HepG2 (cell line): ENCODE measurements at regions not wholly inside any gene's neighbourhood (a gene's known extent, or its start where the extent isn't known, plus 50 kb on each side); places are given as distances from the start of the nearest gene placed in this dataset.

Experiments used
- ATAC-seq: fragments of 200-7000 bp; cut with Tn5 transposase; 3 replicates; pipeline ENCODE4 v1.9.1; 2020; ENCODE audit warnings: mild to moderate bottlenecking, moderate library complexity
- BruUV-seq: library from RNA; stranded (reverse); fragments of 400-500 nt; replicated peaks from 2 replicates; lab custom pipeline; 2021; lab: Mats Ljungman, UMichigan
- CTCF ChIA-PET: fragments of 300-600 bp; formaldehyde crosslinking; extraction: SDS; loops from one replicate; lab custom pipeline; 2021; ENCODE audit warnings: low total read pairs, inconsistent platforms, low intra/inter-chr PET ratio; lab: Yijun Ruan, JAX
- POLR2A ChIA-PET: fragments of 350-600 bp; sonication (Branson Sonifier 250); formaldehyde crosslinking; loops from one replicate; lab custom pipeline; 2020; ENCODE audit warnings: antibody characterized with exemption, inconsistent platforms; lab: Yijun Ruan, JAX
- DNase-seq: peaks from one replicate; pipeline ENCODE4 v3.0.0-alpha.2; 2015; ENCODE audit warnings: low spot score
- FAIRE-seq: peaks from 3 replicates; lab custom pipeline; 2011; peaks lifted over from hg19 to GRCh38; lab: Jason Lieb, UNC
- H2AFZ ChIP-seq: one replicate; pipeline ENCODE4 v1.6.1; 2011; ENCODE audit warnings: low read length, inconsistent platforms
- H3K27ac ChIP-seq: fragments of 300-600 bp; 3 replicates; pipeline ENCODE4 v1.8.0; 2011; ENCODE audit warnings: mixed run types, mild to moderate bottlenecking, mixed read lengths, low read length, inconsistent platforms; ENCODE audit not compliant: insufficient read depth; ENCODE audit errors: extremely low read length
- H3K27me3 ChIP-seq, 2 experiments: fragments of 200-600 bp in 1 of 2; 2 replicates in 1 of 2; 3 replicates in 1 of 2; pipeline versions ENCODE4 v1.6.0 to v1.8.0; 2011; ENCODE audit warnings: low read length in 2 of 2, mild to moderate bottlenecking in 2 of 2, moderate library complexity in 2 of 2, inconsistent platforms in 1 of 2; ENCODE audit not compliant: insufficient read depth in 2 of 2, control insufficient read depth in 1 of 2
- H3K36me3 ChIP-seq, 2 experiments: fragments of 200-600 bp in 1 of 2; replicated peaks in 1 of 2; 2 replicates in 1 of 2; 3 replicates in 1 of 2; pipeline versions ENCODE4 v1.5.1 to v1.8.0; 2011; ENCODE audit warnings: low read length in 2 of 2, inconsistent platforms in 1 of 2; ENCODE audit not compliant: insufficient read depth in 2 of 2, control insufficient read depth in 1 of 2
- H3K4me1 ChIP-seq: 2 replicates; pipeline ENCODE4 v1.5.1; 2012; ENCODE audit warnings: low read length, inconsistent platforms; ENCODE audit not compliant: insufficient read depth
- H3K4me2 ChIP-seq: 2 replicates; pipeline ENCODE4 v1.6.0; 2011; ENCODE audit warnings: low read depth, low read length, inconsistent platforms
- H3K4me3 ChIP-seq, 3 experiments: fragments of 200-600 bp in 1 of 3; sonication (generic), shearing (Covaris generic) in 1 of 3; replicated peaks in 1 of 3; 2 replicates each; pipeline ENCODE4 v1.5.1; 2011 to 2016; ENCODE audit warnings: low read length in 3 of 3, inconsistent platforms in 2 of 3, low read depth in 2 of 3, mild to moderate bottlenecking in 2 of 3, control low read depth in 1 of 3, mixed read lengths in 1 of 3; ENCODE audit not compliant: insufficient read depth in 1 of 3
- H3K79me2 ChIP-seq: one replicate; pipeline ENCODE4 v1.6.1; 2011; ENCODE audit warnings: low read length, inconsistent platforms; ENCODE audit not compliant: insufficient read depth
- H3K9ac ChIP-seq: 2 replicates; pipeline ENCODE4 v1.6.0; 2011; ENCODE audit warnings: mild to moderate bottlenecking, low read depth, low read length, inconsistent platforms; ENCODE audit not compliant: insufficient read depth
- H3K9me3 ChIP-seq: 2 replicates; pipeline ENCODE4 v1.5.1; 2012; ENCODE audit warnings: mild to moderate bottlenecking, low read length
- H4K20me1 ChIP-seq: 2 replicates; pipeline ENCODE4 v1.6.0; 2011; ENCODE audit warnings: inconsistent platforms, mild to moderate bottlenecking, low read length, moderate library complexity; ENCODE audit not compliant: insufficient read depth
- ATF7 ChIP-seq, 2 experiments: fragments of 450-650 bp in 1 of 2; sonication (generic) in 1 of 2; formaldehyde crosslinking in 1 of 2; IDR thresholded peaks; 2 replicates each; pipeline versions ENCODE4 v1.4.0 to v1.6.1; 2016 to 2020; ENCODE audit warnings: antibody characterized with exemption in 1 of 2, mild to moderate bottlenecking in 1 of 2, missing genetic modification reagents in 1 of 2
- ZNF274 ChIP-seq: sonication (generic); formaldehyde crosslinking; IDR thresholded peaks from 2 replicates; pipeline ENCODE4 v1.5.1; 2020; ENCODE audit warnings: mild to moderate bottlenecking, missing genetic modification reagents
- WGBS: methylation state at CpG from one replicate; pipeline ENCODE4 v1.1.6; 2017; ENCODE audit warnings: low lambda C conversion rate; 5-methylcytosine and 5-hydroxymethylcytosine counted together
- in situ Hi-C: cut with HindIII; loops from 2 replicates; pipeline ENCODE4 v1.10.0; 2017; ENCODE audit warnings: low pct_unique_long_range_greater_than_20kb; ENCODE audit not compliant: extremely low pct_ligation_motif_present
- intact Hi-C: fragments of 100-400 bp; cut with micrococcal nuclease; formaldehyde crosslinking; loops from one replicate; pipeline ENCODE4 v1.10.0; 2022; ENCODE audit not compliant: unreplicated experiment
- TF ChIP-seq, protein P1 (sequence below): fragments of 450-650 bp; IDR thresholded peaks from 2 replicates; pipeline ENCODE4 v1.6.1; 2017
- TF ChIP-seq, protein P2 (sequence below): sonication (generic); formaldehyde crosslinking; IDR thresholded peaks from 2 replicates; pipeline ENCODE4 v1.4.0; 2020; ENCODE audit warnings: missing genetic modification reagents

DNA sequence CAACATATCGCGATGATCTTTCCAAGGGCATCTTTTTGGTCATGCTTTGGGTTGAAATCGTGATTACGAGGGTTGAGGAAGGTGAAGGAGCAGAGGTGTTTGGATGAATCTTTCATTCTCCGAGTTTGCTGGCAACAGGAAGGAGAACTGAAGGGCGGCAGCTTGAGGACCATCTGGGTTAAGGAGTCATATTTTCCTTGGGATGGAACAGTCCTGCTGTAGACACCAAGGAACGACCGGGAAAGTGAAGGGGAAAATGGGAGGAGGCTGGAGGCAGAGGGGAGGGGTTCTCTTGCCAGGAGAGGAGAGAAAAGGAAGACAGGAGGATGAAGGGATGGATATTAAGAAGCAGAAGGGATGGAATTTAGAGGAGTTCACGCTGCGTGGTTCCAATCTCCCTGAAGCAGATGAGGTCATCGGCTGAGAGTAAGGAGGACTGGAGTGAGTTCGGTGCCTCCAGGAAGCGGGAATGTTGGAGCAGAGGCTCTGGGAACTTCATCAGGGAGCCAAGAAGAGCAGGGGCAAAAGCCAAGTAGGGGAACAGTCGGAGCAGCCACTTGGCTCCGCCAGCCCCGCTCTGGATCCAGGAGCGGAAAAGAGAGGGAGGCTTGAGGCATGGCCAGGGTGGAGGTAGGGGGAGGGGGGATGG lies 116.6 kb upstream of the GALNT17 start:
- H3K9me3 ChIP-seq, result no peaks in the 10 kb centered on the region
- H2AFZ ChIP-seq, result no peak overlapping the region
- ATAC-seq (no peak), FAIRE-seq (no peak), DNase-seq (no peak)
- peak; percentile 65 for TF ChIP-seq ATF7 (IDR thresholded peaks at IDR 0.05)
- no peak for TF ChIP-seq ATF7 (CRISPR knock-in tag; IDR thresholded peaks at IDR 0.05)
- TF ChIP-seq, protein P1, sequence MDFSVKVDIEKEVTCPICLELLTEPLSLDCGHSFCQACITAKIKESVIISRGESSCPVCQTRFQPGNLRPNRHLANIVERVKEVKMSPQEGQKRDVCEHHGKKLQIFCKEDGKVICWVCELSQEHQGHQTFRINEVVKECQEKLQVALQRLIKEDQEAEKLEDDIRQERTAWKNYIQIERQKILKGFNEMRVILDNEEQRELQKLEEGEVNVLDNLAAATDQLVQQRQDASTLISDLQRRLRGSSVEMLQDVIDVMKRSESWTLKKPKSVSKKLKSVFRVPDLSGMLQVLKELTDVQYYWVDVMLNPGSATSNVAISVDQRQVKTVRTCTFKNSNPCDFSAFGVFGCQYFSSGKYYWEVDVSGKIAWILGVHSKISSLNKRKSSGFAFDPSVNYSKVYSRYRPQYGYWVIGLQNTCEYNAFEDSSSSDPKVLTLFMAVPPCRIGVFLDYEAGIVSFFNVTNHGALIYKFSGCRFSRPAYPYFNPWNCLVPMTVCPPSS, result no peak
- no peak overlapping the region for H3K9ac ChIP-seq
- H3K4me1 ChIP-seq, result no peaks in the 10 kb centered on the region
- H4K20me1 ChIP-seq, result no peaks in the 10 kb centered on the region
- ChIA-PET POLR2A (no interaction called here), CTCF (no interaction called here)
- no peak overlapping the region for H3K4me3 ChIP-seq
- H3K27ac ChIP-seq, result no peak overlapping the region
- in situ Hi-C loops, result no loop called here
- H3K4me2 ChIP-seq, result no peak overlapping the region
- H3K27me3 ChIP-seq, result no peaks in the 10 kb centered on the region
- H3K36me3 ChIP-seq, result no peaks in the 10 kb centered on the region
- H3K79me2 ChIP-seq, result no peaks in the 10 kb centered on the region
- intact Hi-C loops, result no loop called here
- 38% methylated on average over 17 of the region's 17 CpGs for WGBS
- no TSS peak for BruUV-seq

DNA sequence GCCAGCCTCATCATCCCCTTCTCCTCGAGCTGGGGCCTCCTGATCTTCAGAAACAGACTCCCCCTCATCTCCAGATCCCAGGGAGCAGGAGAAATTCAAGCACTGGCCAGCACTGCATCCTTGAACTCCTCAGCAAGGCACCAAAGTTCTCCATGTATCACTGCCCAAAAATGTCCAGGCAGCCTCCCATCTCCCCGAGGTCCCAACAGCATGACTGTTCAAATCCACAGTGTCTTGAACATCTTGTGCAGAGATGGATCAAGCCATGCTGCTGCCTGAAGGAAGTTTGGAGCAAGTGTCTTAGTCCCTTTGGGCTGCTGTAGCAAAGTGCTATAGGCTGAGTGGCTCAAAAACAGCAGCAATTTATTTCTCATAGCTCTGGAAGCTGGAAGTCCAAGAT lies 115.5 kb upstream of the GALNT17 start:
- intact Hi-C loops (no loop called here), in situ Hi-C loops (no loop called here)
- Histone ChIP-seq H3K4me3 (no peak overlapping the region), H3K27me3 (no peaks in the 10 kb centered on the region), H3K9me3 (no peaks in the 10 kb centered on the region), H3K36me3 (no peaks in the 10 kb centered on the region), H3K27ac (no peak overlapping the region), H2AFZ (no peak overlapping the region), H3K9ac (no peak overlapping the region), H3K79me2 (no peaks in the 10 kb centered on the region), H3K4me1 (no peaks in the 10 kb centered on the region), H4K20me1 (no peaks in the 10 kb centered on the region), H3K4me2 (no peak overlapping the region)
- WGBS, result 0% methylated on average over 1 of the region's 2 CpGs
- ChIA-PET CTCF (no interaction called here), POLR2A (no interaction called here)
- DNase-seq, result no peak
- TF ChIP-seq, protein P2, sequence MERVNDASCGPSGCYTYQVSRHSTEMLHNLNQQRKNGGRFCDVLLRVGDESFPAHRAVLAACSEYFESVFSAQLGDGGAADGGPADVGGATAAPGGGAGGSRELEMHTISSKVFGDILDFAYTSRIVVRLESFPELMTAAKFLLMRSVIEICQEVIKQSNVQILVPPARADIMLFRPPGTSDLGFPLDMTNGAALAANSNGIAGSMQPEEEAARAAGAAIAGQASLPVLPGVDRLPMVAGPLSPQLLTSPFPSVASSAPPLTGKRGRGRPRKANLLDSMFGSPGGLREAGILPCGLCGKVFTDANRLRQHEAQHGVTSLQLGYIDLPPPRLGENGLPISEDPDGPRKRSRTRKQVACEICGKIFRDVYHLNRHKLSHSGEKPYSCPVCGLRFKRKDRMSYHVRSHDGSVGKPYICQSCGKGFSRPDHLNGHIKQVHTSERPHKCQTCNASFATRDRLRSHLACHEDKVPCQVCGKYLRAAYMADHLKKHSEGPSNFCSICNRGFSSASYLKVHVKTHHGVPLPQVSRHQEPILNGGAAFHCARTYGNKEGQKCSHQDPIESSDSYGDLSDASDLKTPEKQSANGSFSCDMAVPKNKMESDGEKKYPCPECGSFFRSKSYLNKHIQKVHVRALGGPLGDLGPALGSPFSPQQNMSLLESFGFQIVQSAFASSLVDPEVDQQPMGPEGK (CRISPR knock-in tag), result no peak
- TF ChIP-seq ZNF274, result no peak
- no peak for ATAC-seq
- no peak for FAIRE-seq
- no TSS peak for BruUV-seq
